ENCODE measurements at regions not wholly inside any gene's neighbourhood (a gene's known extent, or its start where the extent isn't known, plus 50 kb on each side); places are given as distances from the start of the nearest gene placed in this dataset.
"Not testable (repeated sequence)": the region's sequence is repeated elsewhere in the genome, so short reads cannot be mapped to it uniquely, and the experiment has no call there.

- no peak for DNase-seq
Measured at GRCh38 chr3:139136469-139137202, 91.9 kb upstream of the PRR23C start.

- no peak for DNase-seq
Measured at GRCh38 chr3:139140553-139140952, 95.9 kb upstream of the PRR23C start.

GRCh38 chr3:139145980-139146379 is 101.3 kb upstream of the PRR23C start:
- DNase-seq = not testable (repeated sequence)

GRCh38 chr3:139151530-139151929 is 106.8 kb upstream of the PRR23C start:
- no peak for DNase-seq

GRCh38 chr3:139153434-139153833 is 108.7 kb upstream of the PRR23C start:
- DNase-seq = not testable (repeated sequence)

GRCh38 chr3:139157161-139157932 is 112.7 kb upstream of the PRR23C start:
- no peak for DNase-seq

- DNase-seq = no peak
Measured at GRCh38 chr3:139159356-139159755, 114.7 kb upstream of the PRR23C start.

- no peak for DNase-seq
Measured at GRCh38 chr3:139173372-139174108, 128.8 kb upstream of the PRR23C start.

GRCh38 chr3:139180489-139180888 is 135.8 kb upstream of the PRR23C start:
- no peak for DNase-seq

GRCh38 chr3:139182143-139182542 is 137.5 kb upstream of the PRR23C start:
- DNase-seq = no peak

GRCh38 chr3:139182598-139182997 is 137.9 kb upstream of the PRR23C start:
- DNase-seq = no peak

GRCh38 chr3:139185527-139185926 is 140.8 kb upstream of the PRR23C start:
- no peak for DNase-seq

- no peak for DNase-seq
Measured at GRCh38 chr3:139187154-139187553, 142.5 kb upstream of the PRR23C start.

GRCh38 chr3:139187648-139188047 is 143.0 kb upstream of the PRR23C start:
- DNase-seq = no peak

- no peak for DNase-seq
Measured at GRCh38 chr3:139189943-139190342, 145.3 kb upstream of the PRR23C start.

- DNase-seq = not testable (repeated sequence)
Measured at GRCh38 chr3:139194421-139194820, 149.4 kb upstream of the MRPS22 start.

DNA sequence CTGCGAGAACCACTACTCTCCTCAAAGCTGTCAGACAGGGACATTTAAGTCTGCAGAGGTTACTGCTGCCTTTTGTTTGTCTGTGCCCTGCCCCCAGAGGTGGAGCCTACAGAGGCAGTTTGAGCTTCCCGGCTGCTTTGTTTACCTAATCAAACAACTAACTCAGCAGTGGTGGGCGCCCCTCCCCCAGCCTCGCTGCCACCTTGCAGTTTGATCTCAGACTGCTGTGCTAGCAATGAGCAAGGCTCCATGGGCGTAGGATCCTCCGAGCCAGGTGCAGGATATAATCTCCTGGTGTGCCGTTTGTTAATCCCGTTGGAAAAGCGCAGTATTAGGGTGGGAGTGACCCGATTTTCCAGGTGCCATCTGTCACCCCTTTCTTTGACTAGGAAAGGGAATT is 147.7 kb upstream of the MRPS22 start:
- DNase-seq = not testable (repeated sequence)

DNA sequence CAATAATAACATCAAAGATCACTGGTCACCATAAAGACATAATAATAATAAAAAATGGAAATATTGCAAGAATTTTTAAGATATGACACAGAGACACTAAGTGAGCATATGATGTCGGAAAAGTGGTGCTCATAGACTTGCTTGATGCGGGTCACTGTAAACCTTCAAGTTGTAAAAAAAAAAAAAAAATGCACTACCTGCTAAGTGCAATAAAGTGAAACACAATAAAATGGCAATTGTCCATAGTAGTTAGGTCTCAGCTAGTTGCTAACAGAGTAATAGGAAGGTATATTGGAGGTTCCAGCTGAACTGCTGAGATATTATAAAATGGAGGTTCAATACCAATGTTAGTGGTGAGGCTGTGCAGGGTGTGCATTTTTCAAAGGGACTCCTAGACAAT is 146.6 kb upstream of the MRPS22 start:
- no peak for DNase-seq

DNA sequence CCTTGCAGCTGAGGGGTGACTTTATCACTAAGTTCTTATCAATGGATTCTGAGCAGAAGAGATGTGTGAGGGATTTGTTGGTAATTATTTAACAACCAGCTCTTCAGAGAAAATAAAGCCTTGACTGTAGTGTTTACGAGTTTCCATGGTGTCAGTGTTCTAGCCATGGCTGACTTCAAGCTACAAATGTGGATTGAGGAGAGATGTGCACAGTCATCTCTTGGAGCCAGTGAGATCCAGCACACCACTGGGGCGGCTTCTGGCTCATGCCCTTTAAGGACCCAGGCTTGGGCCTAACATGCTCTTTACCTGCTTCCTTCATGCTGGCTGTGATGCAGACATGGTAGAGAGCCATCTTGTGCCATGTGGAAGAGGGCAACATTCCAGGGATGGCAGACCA is 145.6 kb upstream of the MRPS22 start:
- no peak for DNase-seq

GRCh38 chr3:139198929-139199328 is 144.9 kb upstream of the MRPS22 start:
- no peak for DNase-seq

DNA sequence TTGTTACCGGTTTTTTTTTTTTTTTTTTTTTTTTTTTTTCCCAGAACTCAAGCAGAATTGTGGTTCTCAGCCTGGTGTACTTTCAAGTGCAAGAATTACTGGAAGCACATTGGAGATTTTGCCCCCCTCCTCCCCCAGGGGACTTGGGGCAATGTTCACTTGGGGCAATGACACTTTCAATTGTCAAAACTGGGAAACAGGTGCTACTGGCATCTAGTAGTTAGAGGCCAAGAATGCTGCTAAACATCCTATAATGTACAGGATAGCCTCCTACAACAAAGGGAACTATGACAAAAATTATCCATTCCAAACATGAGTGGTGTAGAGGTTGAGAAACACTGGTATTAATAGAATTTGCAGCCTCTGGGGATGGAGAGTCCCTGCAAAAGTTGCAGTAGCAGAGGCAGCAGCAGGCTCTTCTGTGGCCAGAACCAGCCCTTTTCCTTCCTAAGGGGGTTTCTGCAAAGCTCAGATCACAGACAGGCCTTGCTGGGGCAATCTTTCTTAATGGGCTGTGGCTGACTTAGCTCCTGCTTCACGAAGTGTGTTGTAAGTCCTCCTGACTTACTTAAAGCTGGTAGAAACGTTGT is 144.3 kb upstream of the MRPS22 start:
- DNase-seq = no peak

GRCh38 chr3:139201446-139202225 is 142.2 kb upstream of the MRPS22 start:
- DNase-seq = no peak

Data from stimulated activated CD4-positive, alpha-beta T cell treated with anti-CD3 and anti-CD28 coated beads, Interleukin-4, amount 100 ng/mL, for 24 hours (primary cell).